NAMALWA (cell line): ENCODE measurements at regions not wholly inside any gene's neighbourhood (a gene's known extent, or its start where the extent isn't known, plus 50 kb on each side); places are given as distances from the start of the nearest gene placed in this dataset.

ENCODE experiments used
- DNase-seq: peaks from one replicate; pipeline ENCODE4 v3.0.0-alpha.2; 2015; ENCODE audit warnings: low spot score

DNA sequence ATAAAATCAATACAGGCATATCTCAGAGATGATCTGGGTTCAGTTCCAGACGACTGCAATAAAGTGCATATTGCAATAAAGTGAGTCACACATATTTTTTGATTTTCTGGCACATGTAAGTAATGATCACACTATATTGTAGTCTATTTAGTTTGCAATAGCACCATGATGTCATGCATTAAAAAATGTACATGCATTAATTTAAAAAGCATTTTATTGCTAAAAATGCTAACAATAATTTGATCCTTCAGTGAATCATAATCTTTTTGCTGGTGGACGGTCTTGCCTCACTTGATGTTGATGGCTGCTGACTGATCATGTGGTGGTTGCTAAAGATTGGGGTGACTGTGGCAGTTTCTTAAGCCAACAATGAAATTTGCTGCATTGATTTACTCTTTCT lies 511.1 kb downstream of the OTOL1 start:
- DNase-seq: no peak

DNA sequence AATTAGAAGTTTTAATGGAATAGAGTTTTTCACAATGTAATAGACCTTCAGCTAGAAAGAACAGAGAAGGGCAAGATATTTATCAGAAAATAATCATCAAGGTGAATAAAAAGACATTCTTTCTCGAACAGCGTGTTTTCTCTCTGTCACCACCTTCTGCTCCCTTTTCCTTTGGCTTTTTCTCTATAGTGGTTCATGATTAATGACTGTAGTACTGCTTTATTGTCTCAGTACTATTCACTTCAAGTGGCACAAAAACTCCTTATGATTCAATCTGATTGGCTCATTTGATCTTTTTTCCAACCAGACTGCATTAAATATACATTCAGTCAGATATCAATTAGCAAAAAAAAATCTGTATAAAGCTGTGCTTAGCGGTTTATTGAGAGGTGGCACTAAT lies 516.0 kb downstream of the OTOL1 start:
- no peak for DNase-seq

DNA sequence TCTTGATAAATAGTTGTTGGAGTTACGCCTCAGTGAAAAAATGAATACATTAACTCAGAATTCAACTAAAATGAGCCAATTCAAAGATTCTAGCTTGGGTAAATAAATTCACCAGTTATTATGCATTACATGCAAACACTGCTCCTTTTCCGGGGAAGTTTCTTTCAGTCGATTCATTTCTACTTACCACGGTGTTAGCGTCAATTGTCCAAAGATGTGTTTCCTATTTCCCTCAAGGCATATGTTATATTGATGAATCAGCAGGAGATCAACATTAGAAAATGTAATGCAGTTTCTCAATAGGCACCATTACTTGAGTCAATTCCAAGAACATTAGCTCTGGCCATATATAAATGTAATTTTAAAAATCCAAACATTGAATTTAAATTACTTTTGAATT lies 517.7 kb downstream of the OTOL1 start:
- no peak for DNase-seq

DNA sequence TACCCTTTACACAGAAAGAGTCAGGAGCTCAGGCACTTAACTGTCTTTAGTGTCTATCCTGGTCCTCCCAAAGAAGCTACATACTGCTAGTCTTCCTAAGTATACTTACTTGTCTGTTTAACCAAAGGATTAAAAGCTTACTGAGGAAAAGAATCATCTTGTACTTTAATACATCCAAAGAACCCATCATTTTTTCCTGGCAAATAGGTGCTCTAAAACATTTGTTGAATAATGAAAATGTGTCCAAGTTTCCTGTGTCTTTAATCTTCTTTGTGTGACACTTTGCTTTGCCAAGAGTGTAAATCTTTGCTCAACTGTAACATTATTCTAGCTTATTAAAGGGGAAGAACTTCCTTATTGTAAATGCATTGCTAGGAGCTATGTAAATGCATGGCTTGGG lies 519.2 kb downstream of the OTOL1 start:
- no peak for DNase-seq

DNA sequence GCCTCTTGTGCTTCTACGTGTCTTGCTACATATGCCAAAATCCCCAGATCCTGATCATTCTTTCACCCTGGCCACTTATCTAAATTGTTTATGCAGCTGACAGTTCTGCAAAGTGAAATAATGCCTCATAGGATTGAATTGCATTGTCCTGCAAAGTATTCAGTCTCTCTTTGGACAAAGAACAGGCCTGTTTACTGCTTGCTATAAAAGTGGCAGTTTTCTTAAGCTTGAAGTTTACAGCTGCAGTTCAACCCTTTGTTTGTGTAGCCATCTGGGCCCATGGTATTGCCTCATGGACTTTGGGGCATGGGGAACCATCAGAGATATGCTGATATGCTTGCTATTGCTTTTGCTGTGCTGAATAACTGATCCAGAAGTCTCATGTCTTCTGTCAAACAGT lies 523.2 kb downstream of the OTOL1 start:
- no peak for DNase-seq

DNA sequence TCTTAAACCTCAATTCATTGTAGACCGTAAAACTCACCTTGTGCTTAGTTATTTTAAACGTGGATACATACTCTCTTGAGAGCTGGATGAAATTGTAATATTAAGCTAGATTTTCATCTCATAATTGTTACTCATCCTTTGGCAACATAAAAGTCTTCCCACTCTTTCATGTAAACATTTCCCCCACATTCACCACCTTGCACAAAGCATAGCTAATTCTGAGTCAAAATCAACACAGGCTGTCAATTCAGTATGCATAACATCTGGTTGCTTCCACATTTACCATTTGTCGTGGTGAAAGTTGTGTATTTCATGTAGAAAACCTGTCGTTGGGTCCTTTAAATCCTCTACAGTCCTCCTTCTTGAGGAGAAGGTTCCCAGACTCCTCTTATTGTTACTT lies 524.6 kb downstream of the OTOL1 start:
- no peak for DNase-seq

DNA sequence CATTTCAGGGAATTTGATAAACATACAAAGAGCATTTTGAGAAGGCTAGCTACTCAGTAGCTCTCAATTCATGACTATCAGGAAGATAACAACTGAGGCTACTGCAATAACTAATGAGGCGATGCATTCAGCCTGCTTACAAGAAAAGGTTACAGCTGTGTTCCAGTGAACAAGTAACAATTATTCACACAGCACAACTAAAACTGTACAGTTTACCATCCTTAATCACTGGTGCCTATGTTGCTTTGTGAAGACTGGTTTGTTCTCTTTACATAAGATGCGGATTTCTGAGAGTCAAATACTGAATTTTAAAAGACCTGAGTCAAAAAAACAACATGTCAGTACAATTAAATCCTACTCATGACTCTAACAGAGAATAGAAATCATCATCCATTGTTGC lies 526.3 kb downstream of the OTOL1 start:
- DNase-seq: no peak

DNA sequence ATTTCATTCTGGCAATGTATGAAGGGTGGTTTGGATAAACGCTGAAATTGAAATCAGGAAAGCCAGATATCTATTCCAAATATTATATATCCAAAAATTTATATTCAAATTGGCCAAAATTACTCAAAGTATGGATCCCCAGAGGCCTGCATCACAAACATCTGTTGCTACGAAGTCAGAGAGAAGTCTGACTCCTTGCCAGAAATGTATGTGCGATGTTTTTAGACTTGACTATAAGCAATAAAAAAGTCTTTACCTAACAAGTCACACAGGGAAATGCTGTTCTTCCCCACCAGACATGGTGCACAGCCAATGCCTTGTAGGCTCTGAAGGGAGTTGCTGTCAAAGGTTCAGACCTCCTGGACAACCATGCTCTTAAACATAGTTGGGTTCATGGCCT lies 533.1 kb downstream of the OTOL1 start:
- DNase-seq: no peak

DNA sequence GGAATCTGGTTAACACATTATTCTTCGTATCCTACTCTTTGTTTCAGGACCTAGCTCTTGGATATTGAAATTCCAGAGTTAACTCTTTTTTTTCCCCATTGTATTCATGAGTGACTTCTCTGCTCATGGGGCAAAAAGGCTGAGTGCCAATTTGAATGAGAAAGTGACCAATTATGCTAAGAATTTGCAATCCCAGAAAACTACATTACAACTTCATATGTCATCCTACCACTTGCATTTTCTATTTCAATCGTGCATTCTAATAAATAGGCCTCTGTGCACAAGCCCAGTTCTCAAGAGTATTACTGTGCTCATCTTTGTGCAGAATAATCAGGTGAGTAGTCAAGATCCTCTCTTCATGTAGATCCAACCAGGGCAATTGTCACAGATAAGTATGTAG lies 537.8 kb downstream of the OTOL1 start:
- DNase-seq: no peak

DNA sequence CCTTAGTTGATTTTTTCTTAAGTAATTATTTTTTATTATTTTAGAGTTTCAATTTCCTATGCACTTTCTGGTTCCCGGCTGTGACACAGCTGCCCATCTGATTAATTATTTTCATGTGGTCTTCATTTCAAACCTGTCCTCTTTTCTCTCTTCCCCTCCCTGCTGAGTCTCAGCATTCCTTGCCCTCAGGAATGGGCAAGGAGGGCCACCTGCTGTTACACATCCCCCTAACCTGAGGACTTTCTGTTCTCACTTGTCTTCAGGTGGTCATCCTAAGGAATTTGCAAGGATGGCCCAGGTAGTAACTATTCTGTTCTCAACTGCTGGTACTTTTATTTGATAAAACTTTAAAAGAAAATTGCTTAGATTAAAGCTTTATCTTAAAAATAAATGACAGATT lies 545.0 kb downstream of the OTOL1 start:
- no peak for DNase-seq

DNA sequence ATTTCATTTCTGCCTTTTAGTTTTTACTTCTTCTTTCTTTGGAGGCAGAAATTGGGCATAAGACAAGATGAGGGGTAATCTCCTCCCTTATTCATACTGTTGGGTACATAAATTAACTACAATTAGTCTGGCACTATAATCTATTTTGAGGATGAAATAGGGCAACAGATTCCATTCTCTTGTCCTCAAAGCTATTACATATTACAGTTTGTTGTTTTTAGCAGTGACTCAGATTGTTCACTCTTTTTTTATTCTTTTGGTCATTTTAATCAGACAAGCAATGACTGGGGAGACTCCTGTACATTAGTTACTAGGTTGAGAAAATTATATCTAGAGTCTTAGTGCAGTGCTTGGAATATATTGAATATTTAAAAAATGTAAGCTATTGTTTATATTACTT lies 556.0 kb downstream of the OTOL1 start:
- DNase-seq: no peak

DNA sequence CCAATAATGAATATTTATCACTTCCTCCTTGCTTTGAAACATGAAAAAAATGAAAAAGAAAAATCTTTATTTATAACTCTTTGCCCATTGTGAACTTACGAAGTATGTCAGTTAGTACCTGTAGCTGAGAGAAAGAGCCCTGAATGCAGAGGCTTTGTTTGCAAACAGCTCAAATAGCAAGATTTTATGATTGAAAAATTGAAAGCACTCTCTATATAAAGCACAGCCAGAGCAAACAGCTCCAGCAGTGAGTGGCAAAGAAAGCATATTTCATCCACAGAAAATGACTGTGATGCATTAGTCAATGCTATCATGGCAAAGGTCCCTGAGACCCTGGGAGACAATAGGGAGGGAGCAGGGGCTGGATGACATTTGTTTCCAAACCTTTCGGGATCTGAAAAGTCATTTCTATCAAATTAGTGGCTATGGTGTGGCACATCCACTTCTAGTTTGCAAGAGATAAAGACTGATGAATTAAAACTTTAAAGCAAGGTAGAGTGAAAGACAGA lies 576.1 kb downstream of the OTOL1 start:
- DNase-seq: no peak

DNA sequence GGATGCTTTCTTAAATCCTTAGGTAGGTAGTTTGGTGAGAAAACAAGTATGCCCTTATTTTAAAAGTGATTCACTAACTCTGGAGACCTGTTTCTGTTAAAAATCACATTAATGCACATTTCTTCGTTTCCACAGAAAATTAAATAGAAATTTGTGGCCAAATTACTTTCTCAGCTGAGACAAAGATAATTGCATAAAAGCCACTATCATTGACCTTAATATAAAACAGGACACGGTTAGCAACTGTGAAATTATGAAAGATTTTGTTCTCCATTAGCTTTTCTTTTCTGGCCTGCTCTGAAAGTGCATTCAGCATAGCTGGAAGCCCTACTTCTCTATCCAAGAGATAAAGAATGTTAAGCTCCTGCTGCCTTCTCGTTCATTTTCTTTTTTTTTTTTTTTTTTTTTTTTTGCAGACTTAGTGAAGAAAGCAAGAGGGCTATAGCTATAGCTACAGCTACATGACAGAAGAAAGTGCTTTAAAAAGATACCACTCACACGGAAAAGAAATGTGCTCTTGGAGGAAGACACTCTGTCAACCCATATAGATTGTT lies 576.9 kb downstream of the OTOL1 start:
- no peak for DNase-seq

DNA sequence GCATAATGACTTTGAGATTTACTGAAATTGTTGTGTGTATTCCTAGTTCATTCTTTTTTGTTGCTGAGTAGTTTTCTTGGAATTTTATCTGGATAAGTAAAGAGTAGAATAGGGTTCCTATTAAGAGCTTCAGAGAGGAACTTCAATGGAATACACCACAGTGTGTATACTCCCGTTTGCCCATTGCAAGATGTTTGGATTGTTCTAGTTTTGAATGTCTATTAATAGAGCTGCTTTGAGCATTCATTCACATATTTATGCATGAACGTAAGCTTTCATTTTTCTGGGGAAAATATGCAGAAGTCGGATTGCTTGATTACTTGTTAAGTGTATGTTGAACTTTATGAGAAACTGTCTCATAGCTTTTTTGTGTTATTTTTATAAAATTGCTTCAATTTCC lies 580.5 kb downstream of the OTOL1 start:
- DNase-seq: no peak

DNA sequence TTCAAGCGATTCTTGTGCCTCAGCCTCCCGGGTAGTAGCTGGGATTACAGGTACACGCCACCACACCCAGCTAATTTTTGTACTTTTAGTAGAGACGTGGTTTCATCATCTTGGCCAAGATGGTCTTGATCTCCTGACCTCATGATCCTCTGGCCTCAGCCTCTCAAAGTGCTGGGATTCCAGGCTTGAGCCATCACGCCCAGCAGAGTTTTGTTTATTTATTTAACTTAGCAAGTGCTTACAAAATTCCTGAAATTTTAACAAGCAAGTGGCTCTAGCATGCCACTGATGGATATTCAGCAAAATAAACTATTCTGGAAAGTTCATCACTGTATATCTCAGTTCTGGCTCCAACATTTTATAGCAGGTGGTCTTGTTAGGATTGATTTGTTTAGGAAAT lies 585.9 kb downstream of the OTOL1 start:
- no peak for DNase-seq

DNA sequence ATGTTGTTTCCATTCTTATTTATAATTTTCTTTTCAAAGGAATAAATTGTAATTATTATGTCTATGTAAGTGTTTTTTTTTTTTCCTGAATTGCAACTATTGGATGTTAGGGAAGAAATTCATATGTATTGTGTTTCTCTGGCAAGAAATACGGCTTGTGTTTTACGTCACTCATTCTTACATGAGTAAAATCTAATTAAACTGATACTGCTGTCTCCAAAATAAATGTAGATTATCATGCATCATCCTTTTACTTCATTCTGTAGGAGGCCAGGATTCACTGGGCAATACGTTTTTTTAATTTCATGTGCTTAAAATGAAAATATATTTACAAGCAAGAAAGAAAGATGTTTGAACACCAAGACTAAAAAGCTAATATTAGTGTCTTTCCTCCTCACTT lies 590.8 kb downstream of the OTOL1 start:
- DNase-seq: no peak

DNA sequence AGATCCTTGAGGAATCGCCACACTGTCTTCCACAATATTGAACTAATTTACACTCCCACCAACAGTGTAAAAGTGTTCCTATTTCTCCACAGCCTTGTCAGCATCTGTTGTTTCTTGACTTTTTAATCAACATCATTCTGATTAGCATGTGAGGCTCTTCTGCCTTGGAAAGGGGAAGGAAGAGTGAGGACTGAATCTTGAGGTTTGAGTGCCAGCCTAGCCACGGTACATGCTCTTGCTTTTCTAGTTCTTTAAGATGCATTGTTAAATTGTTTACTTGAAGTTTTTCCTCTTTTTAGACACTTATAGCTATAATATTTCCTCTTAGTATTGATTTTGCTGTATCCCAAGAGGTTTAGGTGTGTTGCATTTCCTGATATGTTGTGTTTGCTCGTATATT lies 596.1 kb downstream of the OTOL1 start:
- DNase-seq: no peak

DNA sequence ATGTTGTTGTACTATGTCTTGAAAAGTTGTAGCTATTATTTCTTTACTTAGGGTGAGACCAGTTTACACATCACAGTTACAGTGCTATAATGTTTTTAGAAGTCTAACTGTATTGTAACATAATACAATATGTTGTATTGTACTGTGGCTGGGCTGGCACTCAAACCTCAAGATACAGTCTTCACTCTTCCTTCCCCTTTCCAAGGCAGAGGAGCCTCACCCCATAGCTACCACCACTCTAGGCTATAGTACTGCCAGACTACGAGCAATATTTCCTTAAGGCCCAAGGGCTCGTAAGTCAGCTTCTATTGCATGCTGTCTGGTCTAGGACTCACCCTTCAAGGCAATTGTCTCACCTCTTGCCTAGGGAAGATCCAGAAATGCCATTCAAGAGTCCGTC lies 597.7 kb downstream of the OTOL1 start:
- DNase-seq: no peak

DNA sequence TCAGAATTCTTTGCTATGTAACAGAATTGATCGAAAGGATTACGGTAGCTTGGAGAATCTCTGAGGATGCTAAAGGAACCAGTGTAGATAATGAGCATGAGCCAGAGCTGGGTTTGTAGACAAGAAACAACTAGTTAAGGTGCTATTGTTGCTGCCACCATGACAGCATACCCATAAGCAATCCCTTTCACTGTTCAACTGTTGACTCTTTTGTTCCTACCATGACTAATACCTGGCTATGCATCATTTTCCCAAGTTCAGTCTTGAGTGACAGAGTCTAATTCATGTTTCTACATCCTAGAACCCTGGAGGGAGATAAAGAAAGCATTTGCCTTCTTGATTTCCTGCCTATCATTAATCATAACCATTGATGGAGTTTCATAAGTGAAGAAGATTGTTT lies 600.3 kb downstream of the OTOL1 start:
- DNase-seq: no peak

DNA sequence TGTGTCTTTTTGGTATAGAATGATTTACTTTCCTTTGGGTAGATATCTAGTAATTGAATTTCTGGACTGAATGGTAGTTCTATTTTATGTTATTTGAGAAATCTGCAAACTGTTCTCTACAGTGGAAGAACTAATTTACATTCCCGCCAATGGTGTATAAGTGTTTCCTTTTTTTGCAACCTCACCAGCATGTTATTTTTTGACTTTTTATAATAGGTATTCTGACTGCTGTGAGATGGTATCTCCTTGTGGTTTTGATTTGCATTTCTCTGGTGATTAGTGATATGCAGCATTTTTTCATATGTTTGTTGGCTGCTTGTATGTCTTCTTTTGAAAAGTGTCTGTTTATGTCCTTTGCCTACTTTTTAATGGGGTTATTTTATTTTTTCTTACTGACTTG lies 607.2 kb downstream of the OTOL1 start:
- DNase-seq: no peak

DNA sequence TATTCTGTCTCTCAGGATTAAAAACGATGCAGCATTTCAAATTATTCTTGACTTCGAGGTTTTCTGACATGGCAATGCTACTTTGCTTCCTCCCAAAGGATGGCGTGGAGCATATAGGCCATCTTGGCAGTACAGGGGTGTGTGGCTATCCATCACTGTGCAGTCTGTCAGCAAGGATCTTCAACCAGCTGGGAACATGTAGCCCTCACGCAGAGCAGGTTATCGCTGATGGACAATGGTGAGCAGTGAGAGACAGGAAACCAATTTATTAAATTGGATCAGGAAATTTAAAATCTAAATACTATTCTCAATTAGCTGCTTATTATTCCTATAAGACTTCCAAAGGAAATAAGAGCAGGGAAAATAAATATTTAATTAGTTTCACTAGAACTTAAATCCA lies 615.3 kb downstream of the OTOL1 start:
- DNase-seq: no peak

DNA sequence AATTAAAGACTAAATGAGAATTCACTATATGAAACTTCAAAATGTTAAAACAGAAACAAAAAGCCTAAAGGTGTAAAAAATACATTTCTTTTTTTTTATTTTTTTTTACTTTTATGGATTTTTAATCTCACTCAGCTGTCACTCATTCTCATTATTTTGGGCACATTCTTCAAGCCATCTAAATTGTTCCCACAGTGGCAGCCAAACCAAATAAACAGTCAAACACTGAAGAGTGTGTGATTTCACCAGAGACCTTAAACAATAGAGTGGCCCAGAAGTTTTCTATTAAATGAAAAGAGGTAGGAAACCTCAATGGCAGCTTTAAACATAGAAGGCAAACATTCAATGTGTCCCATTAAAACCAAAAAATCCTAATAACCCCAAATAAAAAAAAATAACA lies 616.1 kb downstream of the OTOL1 start:
- DNase-seq: no peak

DNA sequence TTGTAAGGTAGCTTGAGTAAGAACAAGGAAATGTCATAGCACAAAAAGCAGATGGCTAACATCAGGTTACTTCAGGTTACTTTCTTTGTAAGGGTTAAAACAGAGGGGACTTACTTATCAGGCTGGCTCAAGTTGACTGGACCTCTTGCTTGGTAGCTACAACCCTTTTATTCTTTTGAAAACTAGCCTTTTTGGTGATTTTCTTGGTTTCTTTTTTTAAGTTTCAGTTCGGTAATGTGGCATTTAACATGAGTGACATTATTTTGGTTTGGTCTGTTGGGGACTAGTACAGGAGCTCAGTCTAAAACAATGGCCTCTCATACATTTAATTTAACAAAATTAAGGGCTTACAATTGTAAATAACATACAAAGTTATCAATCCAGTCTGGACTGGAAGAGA lies 621.4 kb downstream of the OTOL1 start:
- DNase-seq: no peak

DNA sequence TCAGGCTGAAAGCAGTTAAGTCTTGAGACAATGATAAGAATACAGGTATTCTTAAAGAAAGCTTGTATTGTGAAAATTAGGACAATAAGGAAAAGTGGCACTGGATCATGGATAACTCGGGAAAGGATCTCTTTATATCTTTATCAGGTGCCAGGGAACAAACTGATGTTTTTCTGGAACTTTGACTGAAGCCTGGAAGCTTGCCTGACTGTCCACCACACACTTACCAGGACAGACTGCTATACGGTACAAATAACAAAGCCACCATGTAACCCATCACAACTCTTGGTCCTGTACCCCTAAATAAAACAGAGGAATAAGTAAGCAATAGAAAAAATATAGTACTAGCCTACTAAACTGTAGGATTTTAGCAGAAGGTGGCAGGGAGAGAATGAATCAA lies 623.0 kb downstream of the OTOL1 start:
- no peak for DNase-seq

DNA sequence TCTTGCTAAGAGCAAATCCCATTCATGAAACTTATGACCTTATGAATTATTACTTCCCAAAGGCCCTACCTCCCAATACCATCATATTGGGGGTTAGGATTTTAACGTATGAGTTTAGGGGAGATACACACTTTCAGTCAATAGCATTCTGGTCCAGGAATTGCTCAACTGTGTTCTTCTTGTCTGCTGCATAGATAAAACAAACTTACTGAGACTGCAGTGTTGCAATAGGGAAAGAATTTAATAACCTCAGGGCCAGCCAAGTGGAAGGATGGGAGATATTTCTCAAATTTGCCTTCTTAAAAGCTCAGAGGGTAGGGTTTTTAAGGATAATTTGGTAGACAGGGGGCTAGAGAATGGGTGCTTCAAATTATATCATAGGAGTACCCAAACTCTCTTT lies 625.8 kb downstream of the OTOL1 start:
- DNase-seq: no peak
